Activated T-cell treated with anti-CD3 and anti-CD28 coated beads, Interleukin-2, amount 50 U/mL, for 4 hours (primary cell): ENCODE measurements at regions not wholly inside any gene's neighbourhood (a gene's known extent, or its start where the extent isn't known, plus 50 kb on each side); places are given as distances from the start of the nearest gene placed in this dataset.

Source experiments
- ATAC-seq, 2 donors: fragments of 200-7000 bp; cut with Tn5 transposase; one replicate each; pipeline ENCODE4 v1.10.0; 2021
- DNase-seq: peaks from one replicate; pipeline ENCODE4 v3.0.0-alpha.2; 2020
- H3K27me3 Mint-ChIP-seq: one replicate; pipeline ENCODE4 v1.8.0; 2021; ENCODE audit warnings: low read depth, mixed read lengths
- H3K36me3 Mint-ChIP-seq: one replicate; pipeline ENCODE4 v1.8.0; 2022; ENCODE audit warnings: mixed read lengths; ENCODE audit not compliant: insufficient read depth
- H3K4me1 Mint-ChIP-seq: one replicate; pipeline ENCODE4 v1.8.0; 2021; ENCODE audit warnings: low read depth, mixed read lengths
- H3K4me3 Mint-ChIP-seq: one replicate; pipeline ENCODE4 v1.8.0; 2021; ENCODE audit warnings: mild to moderate bottlenecking, moderate library complexity, mixed read lengths
- H3K9me3 Mint-ChIP-seq: one replicate; pipeline ENCODE4 v1.8.0; 2021; ENCODE audit warnings: mixed read lengths

GRCh38 chr10:78779339-78779955 lies 289.3 kb upstream of the ZMIZ1 start:
- no peak overlapping the region for H3K4me3 Mint-ChIP-seq
- DNase-seq: no peak
- no peaks in the 10 kb centered on the region for H3K9me3 Mint-ChIP-seq
- H3K27me3 Mint-ChIP-seq: peaks cover 9% of the 10 kb centered on the region
- H3K4me1 Mint-ChIP-seq: no peaks in the 10 kb centered on the region
- ATAC-seq: no peak
- H3K36me3 Mint-ChIP-seq: no peaks in the 10 kb centered on the region

GRCh38 chr10:78780551-78780961 lies 288.2 kb upstream of the ZMIZ1 start:
- Mint-ChIP-seq H3K36me3 (no peaks in the 10 kb centered on the region), H3K9me3 (no peaks in the 10 kb centered on the region), H3K27me3 (peaks cover 7% of the 10 kb centered on the region), H3K4me1 (no peaks in the 10 kb centered on the region), H3K4me3 (no peak overlapping the region)
- ATAC-seq: no peak
- no peak for DNase-seq

- H3K4me3 Mint-ChIP-seq: no peak overlapping the region
- no peaks in the 10 kb centered on the region for H3K4me1 Mint-ChIP-seq
- no peak for ATAC-seq
- H3K9me3 Mint-ChIP-seq: no peaks in the 10 kb centered on the region
- no peak for DNase-seq
- H3K27me3 Mint-ChIP-seq: peaks cover 7% of the 10 kb centered on the region
- no peaks in the 10 kb centered on the region for H3K36me3 Mint-ChIP-seq
Observed at GRCh38 chr10:78781251-78781913, 287.4 kb upstream of the ZMIZ1 start.

- H3K36me3 Mint-ChIP-seq: no peaks in the 10 kb centered on the region
- no peak overlapping the region for H3K4me3 Mint-ChIP-seq
- H3K9me3 Mint-ChIP-seq: no peaks in the 10 kb centered on the region
- DNase-seq: no peak
- no peaks in the 10 kb centered on the region for H3K4me1 Mint-ChIP-seq
- no peak for ATAC-seq
- peaks cover 7% of the 10 kb centered on the region for H3K27me3 Mint-ChIP-seq
Observed at GRCh38 chr10:78781991-78782390, 286.8 kb upstream of the ZMIZ1 start.

GRCh38 chr10:78782441-78782840 lies 286.3 kb upstream of the ZMIZ1 start:
- no peak for DNase-seq
- Mint-ChIP-seq H3K4me3 (no peak overlapping the region), H3K9me3 (no peaks in the 10 kb centered on the region), H3K36me3 (no peaks in the 10 kb centered on the region), H3K27me3 (peaks cover 7% of the 10 kb centered on the region), H3K4me1 (no peaks in the 10 kb centered on the region)
- ATAC-seq: no peak

- Mint-ChIP-seq H3K36me3 (no peaks in the 10 kb centered on the region), H3K4me3 (no peak overlapping the region), H3K4me1 (no peaks in the 10 kb centered on the region), H3K9me3 (no peaks in the 10 kb centered on the region), H3K27me3 (no peaks in the 10 kb centered on the region)
- DNase-seq: no peak
- no peak for ATAC-seq
Observed at GRCh38 chr10:78783753-78784152, 285.0 kb upstream of the ZMIZ1 start.

- no peak for ATAC-seq
- no peaks in the 10 kb centered on the region for H3K9me3 Mint-ChIP-seq
Observed at GRCh38 chr10:78784546-78784945, 284.2 kb upstream of the ZMIZ1 start.

GRCh38 chr10:78785066-78785465 lies 283.7 kb upstream of the ZMIZ1 start:
- Mint-ChIP-seq H3K9me3 (no peaks in the 10 kb centered on the region), H3K36me3 (no peaks in the 10 kb centered on the region), H3K27me3 (peaks cover 6% of the 10 kb centered on the region), H3K4me3 (no peak overlapping the region), H3K4me1 (no peaks in the 10 kb centered on the region)
- DNase-seq (no peak), ATAC-seq (no peak)

More at GRCh38 chr10:78784546-78784945, 284.2 kb upstream of the ZMIZ1 start:
- no peak for DNase-seq
- H3K4me1 Mint-ChIP-seq: no peaks in the 10 kb centered on the region
- H3K4me3 Mint-ChIP-seq: no peak overlapping the region
- H3K36me3 Mint-ChIP-seq: no peaks in the 10 kb centered on the region
- H3K27me3 Mint-ChIP-seq: peaks cover 3% of the 10 kb centered on the region

GRCh38 chr10:78785991-78786390 lies 282.8 kb upstream of the ZMIZ1 start:
- no peaks in the 10 kb centered on the region for H3K4me1 Mint-ChIP-seq
- no peaks in the 10 kb centered on the region for H3K9me3 Mint-ChIP-seq
- H3K36me3 Mint-ChIP-seq: no peaks in the 10 kb centered on the region
- no peak for ATAC-seq
- DNase-seq: no peak
- peaks cover 7% of the 10 kb centered on the region for H3K27me3 Mint-ChIP-seq
- H3K4me3 Mint-ChIP-seq: no peak overlapping the region

GRCh38 chr10:78787125-78787524 lies 281.6 kb upstream of the ZMIZ1 start:
- ATAC-seq: no peak
- H3K4me1 Mint-ChIP-seq: no peaks in the 10 kb centered on the region
- no peak for DNase-seq
- no peaks in the 10 kb centered on the region for H3K9me3 Mint-ChIP-seq
- H3K36me3 Mint-ChIP-seq: no peaks in the 10 kb centered on the region
- peaks cover 11% of the 10 kb centered on the region for H3K27me3 Mint-ChIP-seq
- H3K4me3 Mint-ChIP-seq: no peak overlapping the region

- DNase-seq: no peak
- no peaks in the 10 kb centered on the region for H3K9me3 Mint-ChIP-seq
- H3K4me1 Mint-ChIP-seq: no peaks in the 10 kb centered on the region
- peaks cover 8% of the 10 kb centered on the region for H3K27me3 Mint-ChIP-seq
- no peak for ATAC-seq
- no peaks in the 10 kb centered on the region for H3K36me3 Mint-ChIP-seq
- no peak overlapping the region for H3K4me3 Mint-ChIP-seq
Observed at GRCh38 chr10:78794736-78795455, 273.9 kb upstream of the ZMIZ1 start.

GRCh38 chr10:78798976-78799730 lies 269.6 kb upstream of the ZMIZ1 start:
- Mint-ChIP-seq H3K27me3 (peaks cover 7% of the 10 kb centered on the region), H3K9me3 (no peaks in the 10 kb centered on the region), H3K4me3 (no peak overlapping the region), H3K4me1 (no peaks in the 10 kb centered on the region), H3K36me3 (no peaks in the 10 kb centered on the region)
- no peak for ATAC-seq
- DNase-seq: no peak

- no peak for ATAC-seq
- Mint-ChIP-seq H3K9me3 (no peaks in the 10 kb centered on the region), H3K4me3 (no peak overlapping the region)
Observed at GRCh38 chr10:78800006-78800405, 268.8 kb upstream of the ZMIZ1 start.

GRCh38 chr10:78800535-78801320 lies 268.0 kb upstream of the ZMIZ1 start:
- DNase-seq (no peak), ATAC-seq (no peak)
- Mint-ChIP-seq H3K4me3 (no peak overlapping the region), H3K27me3 (peaks cover 7% of the 10 kb centered on the region), H3K9me3 (no peaks in the 10 kb centered on the region), H3K4me1 (no peaks in the 10 kb centered on the region), H3K36me3 (no peaks in the 10 kb centered on the region)

More at GRCh38 chr10:78800006-78800405, 268.8 kb upstream of the ZMIZ1 start:
- Mint-ChIP-seq H3K4me1 (no peaks in the 10 kb centered on the region), H3K27me3 (peaks cover 7% of the 10 kb centered on the region), H3K36me3 (no peaks in the 10 kb centered on the region)
- DNase-seq: no peak
